PC-3 (cell line): ENCODE measurements at regions not wholly inside any gene's neighbourhood (a gene's known extent, or its start where the extent isn't known, plus 50 kb on each side); places are given as distances from the start of the nearest gene placed in this dataset.

ENCODE experiments used
- EZH2 ChIP-seq: fragments of 300-600 bp; sonication (generic); IDR thresholded peaks from one replicate; pipeline ENCODE4 v1.6.1; 2017; ENCODE audit warnings: antibody characterized with exemption, mild to moderate bottlenecking, low read length; ENCODE audit not compliant: unreplicated experiment
- EZH2phosphoT487 ChIP-seq: fragments of 300-600 bp; sonication (generic); IDR thresholded peaks from 2 replicates; pipeline ENCODE4 v1.6.1; 2018; ENCODE audit warnings: mild to moderate bottlenecking, antibody characterized with exemption, low read length, borderline replicate concordance
- TF ChIP-seq, protein P1 (sequence below): fragments of 300-600 bp; sonication (generic); conservative IDR thresholded peaks from 2 replicates; pipeline ENCODE4 v1.5.1; 2017; ENCODE audit warnings: antibody characterized with exemption, low read depth, mild to moderate bottlenecking, low read length

GRCh38 chr3:157820157-157820517 lies 286.1 kb downstream of the SHOX2 start:
- TF ChIP-seq, protein P1, sequence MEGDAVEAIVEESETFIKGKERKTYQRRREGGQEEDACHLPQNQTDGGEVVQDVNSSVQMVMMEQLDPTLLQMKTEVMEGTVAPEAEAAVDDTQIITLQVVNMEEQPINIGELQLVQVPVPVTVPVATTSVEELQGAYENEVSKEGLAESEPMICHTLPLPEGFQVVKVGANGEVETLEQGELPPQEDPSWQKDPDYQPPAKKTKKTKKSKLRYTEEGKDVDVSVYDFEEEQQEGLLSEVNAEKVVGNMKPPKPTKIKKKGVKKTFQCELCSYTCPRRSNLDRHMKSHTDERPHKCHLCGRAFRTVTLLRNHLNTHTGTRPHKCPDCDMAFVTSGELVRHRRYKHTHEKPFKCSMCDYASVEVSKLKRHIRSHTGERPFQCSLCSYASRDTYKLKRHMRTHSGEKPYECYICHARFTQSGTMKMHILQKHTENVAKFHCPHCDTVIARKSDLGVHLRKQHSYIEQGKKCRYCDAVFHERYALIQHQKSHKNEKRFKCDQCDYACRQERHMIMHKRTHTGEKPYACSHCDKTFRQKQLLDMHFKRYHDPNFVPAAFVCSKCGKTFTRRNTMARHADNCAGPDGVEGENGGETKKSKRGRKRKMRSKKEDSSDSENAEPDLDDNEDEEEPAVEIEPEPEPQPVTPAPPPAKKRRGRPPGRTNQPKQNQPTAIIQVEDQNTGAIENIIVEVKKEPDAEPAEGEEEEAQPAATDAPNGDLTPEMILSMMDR = no peak
- TF ChIP-seq EZH2 (no peak), EZH2phosphoT487 (no peak)
